HCT116 (cell line): ENCODE measurements at regions not wholly inside any gene's neighbourhood (a gene's known extent, or its start where the extent isn't known, plus 50 kb on each side); places are given as distances from the start of the nearest gene placed in this dataset.

ENCODE experiments used
- ATAC-seq: fragments of 200-7000 bp; cut with Tn5 transposase; 2 replicates; pipeline ENCODE4 v1.9.1; 2020; ENCODE audit warnings: mild to moderate bottlenecking, moderate library complexity
- BruUV-seq: library from RNA; stranded (reverse); fragments of 400-500 nt; replicated peaks from 2 replicates; lab custom pipeline; 2021; lab: Mats Ljungman, UMichigan
- CTCF ChIA-PET: fragments of 300-600 bp; sonication (Branson Sonifier 250); formaldehyde crosslinking; loops from one replicate; lab custom pipeline; 2021; ENCODE audit warnings: antibody characterized with exemption; lab: Charles Lee
- POLR2A ChIA-PET: fragments of 300-600, 350-600 bp; sonication (Branson Sonifier 250); formaldehyde crosslinking; loops from one replicate; lab custom pipeline; 2021; ENCODE audit warnings: antibody characterized with exemption; lab: Charles Lee
- RAD21 ChIA-PET, 2 experiments: fragments of 300-600 bp; sonication (Branson Sonifier 250); formaldehyde crosslinking; loops; one replicate each; lab custom pipeline; 2023; ENCODE audit warnings: low total read pairs in 2 of 2; ENCODE audit not compliant: uncharacterized antibody in 2 of 2, unreplicated experiment in 2 of 2, low non-redundant PET in 1 of 2; lab: Charles Lee
- DNase-seq: peaks from one replicate; pipeline ENCODE4 v3.0.0-alpha.2; 2010; ENCODE audit warnings: low read depth, low spot score
- H2AFZ ChIP-seq: fragments of 200-600 bp; shearing (Covaris generic), sonication (generic); 2 replicates; pipeline ENCODE4 v1.6.1; 2017; ENCODE audit warnings: low read depth, mixed run types, mixed read lengths, antibody characterized with exemption, low read length; ENCODE audit not compliant: poor library complexity, severe bottlenecking
- H3K27ac ChIP-seq: 2 replicates; pipeline ENCODE4 v1.5.1; 2012; ENCODE audit warnings: low read depth, low read length
- H3K27me3 ChIP-seq: fragments of 200-600 bp; sonication (generic); 2 replicates; pipeline ENCODE4 v1.6.1; 2016; ENCODE audit warnings: mixed run types, low read length, mixed read lengths; ENCODE audit not compliant: insufficient read depth
- H3K36me3 ChIP-seq, 2 experiments: fragments of 200-500 bp in 1 of 2; fragments of 200-600 bp in 1 of 2; sonication (Bioruptor generic) in 1 of 2; sonication (generic) in 1 of 2; 2 replicates each; pipeline versions ENCODE4 v1.5.1 to v1.6.1; 2014 to 2016; ENCODE audit warnings: low read length in 2 of 2, inconsistent platforms in 1 of 2, mixed read lengths in 1 of 2, mixed run types in 1 of 2; ENCODE audit not compliant: insufficient read depth in 2 of 2, control insufficient read depth in 1 of 2
- H3K4me1 ChIP-seq, 2 experiments: fragments of 200-600 bp in 1 of 2; sonication (generic) in 1 of 2; 2 replicates each; pipeline versions ENCODE4 v1.5.1 to v1.6.1; 2012 to 2017; ENCODE audit warnings: low read length in 2 of 2, inconsistent platforms in 1 of 2, mild to moderate bottlenecking in 1 of 2, mixed read lengths in 1 of 2, mixed run types in 1 of 2, moderate library complexity in 1 of 2; ENCODE audit not compliant: insufficient read depth in 2 of 2, control insufficient read depth in 1 of 2
- H3K4me2 ChIP-seq: fragments of 200-600 bp; sonication (generic); 2 replicates; pipeline ENCODE4 v1.6.1; 2017; ENCODE audit warnings: mixed run types, low read length, mixed read lengths
- H3K4me3 ChIP-seq, 2 experiments: fragments of 200-600 bp in 1 of 2; sonication (generic) in 1 of 2; replicated peaks in 1 of 2; 2 replicates each; pipeline ENCODE4 v1.5.1; 2011 to 2016; ENCODE audit warnings: low read length in 2 of 2, control low read depth in 1 of 2, low read depth in 1 of 2, mild to moderate bottlenecking in 1 of 2, mixed read lengths in 1 of 2, mixed run types in 1 of 2
- H3K79me2 ChIP-seq: fragments of 200-600 bp; sonication (generic); 2 replicates; pipeline ENCODE4 v1.6.1; 2017; ENCODE audit warnings: mild to moderate bottlenecking, mixed run types, low read length, moderate library complexity, mixed read lengths; ENCODE audit not compliant: insufficient read depth
- H3K9ac ChIP-seq: fragments of 200-600 bp; sonication (generic); 2 replicates; pipeline ENCODE4 v1.6.1; 2016; ENCODE audit warnings: low read length, mixed read lengths
- H3K9me2 ChIP-seq: fragments of 200-600 bp; sonication (generic), shearing (Covaris generic); 2 replicates; pipeline ENCODE4 v1.6.1; 2017; ENCODE audit warnings: mixed run types, mild to moderate bottlenecking, moderate library complexity; ENCODE audit not compliant: insufficient read depth
- H3K9me3 ChIP-seq, 2 experiments: fragments of 200-500 bp in 1 of 2; fragments of 200-600 bp in 1 of 2; sonication (Bioruptor generic) in 1 of 2; sonication (generic) in 1 of 2; 2 replicates each; pipeline ENCODE4 v1.6.1; 2014 to 2017; ENCODE audit warnings: low read length in 2 of 2, mixed read lengths in 2 of 2, inconsistent platforms in 1 of 2, low read depth in 1 of 2, mild to moderate bottlenecking in 1 of 2, mixed run types in 1 of 2, moderate library complexity in 1 of 2; ENCODE audit not compliant: control insufficient read depth in 1 of 2, insufficient read depth in 1 of 2
- H4K20me1 ChIP-seq: fragments of 200-600 bp; sonication (generic), shearing (Covaris generic); 2 replicates; pipeline ENCODE4 v1.6.1; 2017; ENCODE audit warnings: mixed run types, mild to moderate bottlenecking, moderate library complexity; ENCODE audit not compliant: insufficient read depth
- CBX3 ChIP-seq: IDR thresholded peaks from 2 replicates; pipeline ENCODE4 v1.6.1; 2012; ENCODE audit warnings: low read depth
- CTCF ChIP-seq, 3 experiments: fragments of 200-600 bp in 1 of 3; sonication (generic) in 1 of 3; IDR thresholded peaks in 2 of 3; conservative IDR thresholded peaks in 1 of 3; 2 replicates each; pipeline ENCODE4 v1.5.1; 2012 to 2017; ENCODE audit warnings: low read depth in 2 of 3, low read length in 2 of 3, antibody characterized with exemption in 1 of 3, borderline replicate concordance in 1 of 3, control low read depth in 1 of 3, mild to moderate bottlenecking in 1 of 3, mixed read lengths in 1 of 3, mixed run types in 1 of 3, moderate library complexity in 1 of 3; ENCODE audit not compliant: insufficient read depth in 1 of 3
- ELF1 ChIP-seq: IDR thresholded peaks from 2 replicates; pipeline ENCODE4 v1.6.1; 2012; ENCODE audit warnings: low read depth, borderline replicate concordance
- RAD21 ChIP-seq: IDR thresholded peaks from 2 replicates; pipeline ENCODE4 v1.6.1; 2012; ENCODE audit warnings: low read depth, mild to moderate bottlenecking
- REST ChIP-seq: IDR thresholded peaks from 2 replicates; pipeline ENCODE4 v1.6.1; 2012; ENCODE audit warnings: low read depth
- SP1 ChIP-seq: IDR thresholded peaks from 2 replicates; pipeline ENCODE4 v1.6.1; 2012; ENCODE audit warnings: low read depth
- SRF ChIP-seq: IDR thresholded peaks from 2 replicates; pipeline ENCODE4 v1.6.1; 2012; ENCODE audit warnings: low read depth
- ZFX ChIP-seq: fragments of 450-650 bp; IDR thresholded peaks from 2 replicates; pipeline ENCODE4 v1.6.1; 2017
- ZNF274 ChIP-seq: fragments of 200-500 bp; sonication (Bioruptor generic); IDR thresholded peaks from 2 replicates; pipeline ENCODE4 v1.6.1; 2014; ENCODE audit warnings: mild to moderate bottlenecking, low read depth, low read length, inconsistent platforms
- intact Hi-C: fragments of 100-400 bp; cut with micrococcal nuclease; formaldehyde crosslinking; loops from 2 replicates; pipeline ENCODE4 v1.10.0; 2022
- TF ChIP-seq, protein P1 (sequence below): IDR thresholded peaks from 2 replicates; pipeline ENCODE4 v1.6.1; 2011; ENCODE audit warnings: mild to moderate bottlenecking, low read length, moderate library complexity; ENCODE audit not compliant: insufficient replicate concordance; ENCODE audit errors: extremely low read depth
- TF ChIP-seq, protein P2 (sequence below): IDR thresholded peaks from 2 replicates; pipeline ENCODE4 v1.6.1; 2012

DNA sequence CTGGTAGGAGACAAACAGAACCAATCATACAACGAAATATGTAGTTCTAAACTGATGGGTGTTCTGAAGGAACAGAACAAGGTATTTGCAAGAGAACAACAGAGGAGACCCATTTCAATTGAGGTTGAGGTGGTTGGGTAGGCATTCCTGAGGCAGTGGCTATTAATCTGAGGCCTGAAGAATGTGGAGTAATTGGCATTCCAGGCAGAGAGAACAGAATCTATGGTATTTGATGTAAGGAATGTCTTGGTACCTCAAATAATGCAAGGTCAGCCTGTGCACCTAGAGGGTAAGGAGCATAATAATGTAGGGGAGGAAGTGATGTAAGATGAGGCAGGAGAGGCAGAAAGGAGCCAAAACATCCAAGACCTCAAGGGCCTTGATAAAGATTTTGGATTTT, 109.5 kb upstream of the TEX13C start:
- TF ChIP-seq, protein P1, sequence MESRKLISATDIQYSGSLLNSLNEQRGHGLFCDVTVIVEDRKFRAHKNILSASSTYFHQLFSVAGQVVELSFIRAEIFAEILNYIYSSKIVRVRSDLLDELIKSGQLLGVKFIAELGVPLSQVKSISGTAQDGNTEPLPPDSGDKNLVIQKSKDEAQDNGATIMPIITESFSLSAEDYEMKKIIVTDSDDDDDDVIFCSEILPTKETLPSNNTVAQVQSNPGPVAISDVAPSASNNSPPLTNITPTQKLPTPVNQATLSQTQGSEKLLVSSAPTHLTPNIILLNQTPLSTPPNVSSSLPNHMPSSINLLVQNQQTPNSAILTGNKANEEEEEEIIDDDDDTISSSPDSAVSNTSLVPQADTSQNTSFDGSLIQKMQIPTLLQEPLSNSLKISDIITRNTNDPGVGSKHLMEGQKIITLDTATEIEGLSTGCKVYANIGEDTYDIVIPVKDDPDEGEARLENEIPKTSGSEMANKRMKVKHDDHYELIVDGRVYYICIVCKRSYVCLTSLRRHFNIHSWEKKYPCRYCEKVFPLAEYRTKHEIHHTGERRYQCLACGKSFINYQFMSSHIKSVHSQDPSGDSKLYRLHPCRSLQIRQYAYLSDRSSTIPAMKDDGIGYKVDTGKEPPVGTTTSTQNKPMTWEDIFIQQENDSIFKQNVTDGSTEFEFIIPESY: no peak
- TF ChIP-seq RAD21 (no peak), CBX3 (no peak), REST (no peak), ELF1 (no peak), SRF (no peak), ZFX (no peak), CTCF (IDR thresholded peaks at IDR 0.05 in 2 of 3, conservative IDR thresholded peaks at IDR 0.05 in 1 of 3; ENCODE audit: borderline replicate concordance in 1 of 3, insufficient read depth in 1 of 3, low read depth in 2 of 3, low read length in 2 of 3) (no peak), ZNF274 (no peak), SP1 (no peak)
- TF ChIP-seq, protein P2, sequence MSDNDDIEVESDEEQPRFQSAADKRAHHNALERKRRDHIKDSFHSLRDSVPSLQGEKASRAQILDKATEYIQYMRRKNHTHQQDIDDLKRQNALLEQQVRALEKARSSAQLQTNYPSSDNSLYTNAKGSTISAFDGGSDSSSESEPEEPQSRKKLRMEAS: no peak
- TF ChIP-seq, all 23 proteins: peak for 0
- no peak for ATAC-seq
- POLR2A ChIA-PET: no interaction called here

More for the DNA sequence above, 109.5 kb upstream of the TEX13C start:
- RAD21 ChIA-PET: no interaction called here
- H3K36me3 ChIP-seq: no peaks in the 10 kb centered on the region
- H3K79me2 ChIP-seq: no peaks in the 10 kb centered on the region
- H3K4me3 ChIP-seq: no peak overlapping the region
- intact Hi-C loops: no loop called here
- H3K4me1 ChIP-seq: no peaks in the 10 kb centered on the region
- no peaks in the 10 kb centered on the region for H3K9me2 ChIP-seq
- H3K27me3 ChIP-seq: no peaks in the 10 kb centered on the region
- H3K4me2 ChIP-seq: no peak overlapping the region
- no peak overlapping the region for H2AFZ ChIP-seq
- no TSS peak for BruUV-seq
- no peak overlapping the region for H3K27ac ChIP-seq
- CTCF ChIA-PET: no interaction called here
- no peak overlapping the region for H3K9ac ChIP-seq
- no peaks in the 10 kb centered on the region for H4K20me1 ChIP-seq
- H3K9me3 ChIP-seq: no peaks in the 10 kb centered on the region
- DNase-seq: no peak
